ENCODE measurements at regions not wholly inside any gene's neighbourhood (a gene's known extent, or its start where the extent isn't known, plus 50 kb on each side); places are given as distances from the start of the nearest gene placed in this dataset.

GRCh38 chr9:87427851-87428506 is 69.7 kb upstream of the DAPK1 start:
- TF ChIP-seq, protein P1, sequence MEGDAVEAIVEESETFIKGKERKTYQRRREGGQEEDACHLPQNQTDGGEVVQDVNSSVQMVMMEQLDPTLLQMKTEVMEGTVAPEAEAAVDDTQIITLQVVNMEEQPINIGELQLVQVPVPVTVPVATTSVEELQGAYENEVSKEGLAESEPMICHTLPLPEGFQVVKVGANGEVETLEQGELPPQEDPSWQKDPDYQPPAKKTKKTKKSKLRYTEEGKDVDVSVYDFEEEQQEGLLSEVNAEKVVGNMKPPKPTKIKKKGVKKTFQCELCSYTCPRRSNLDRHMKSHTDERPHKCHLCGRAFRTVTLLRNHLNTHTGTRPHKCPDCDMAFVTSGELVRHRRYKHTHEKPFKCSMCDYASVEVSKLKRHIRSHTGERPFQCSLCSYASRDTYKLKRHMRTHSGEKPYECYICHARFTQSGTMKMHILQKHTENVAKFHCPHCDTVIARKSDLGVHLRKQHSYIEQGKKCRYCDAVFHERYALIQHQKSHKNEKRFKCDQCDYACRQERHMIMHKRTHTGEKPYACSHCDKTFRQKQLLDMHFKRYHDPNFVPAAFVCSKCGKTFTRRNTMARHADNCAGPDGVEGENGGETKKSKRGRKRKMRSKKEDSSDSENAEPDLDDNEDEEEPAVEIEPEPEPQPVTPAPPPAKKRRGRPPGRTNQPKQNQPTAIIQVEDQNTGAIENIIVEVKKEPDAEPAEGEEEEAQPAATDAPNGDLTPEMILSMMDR (IDR thresholded peaks at IDR 0.05; ENCODE audit: low read depth, low read length, poor library complexity, severe bottlenecking): no peak
- TF ChIP-seq EZH2phosphoT487 (IDR thresholded peaks at IDR 0.05; ENCODE audit: borderline replicate concordance, low read length): no peak

Measured in DOHH2 (cell line).